HTR-8/SVneo (cell line): ENCODE measurements at regions not wholly inside any gene's neighbourhood (a gene's known extent, or its start where the extent isn't known, plus 50 kb on each side); places are given as distances from the start of the nearest gene placed in this dataset.
A peak's percentile ranks its signal among the peaks of the same experiment; 100 is the strongest.

Experiments
- DNase-seq: peaks from one replicate; pipeline ENCODE4 v3.0.0; 2011; ENCODE audit warnings: low spot score, mixed read lengths; ENCODE audit not compliant: insufficient read length
- FAIRE-seq: peaks from 2 replicates; lab custom pipeline; 2011; peaks lifted over from hg19 to GRCh38; lab: Jason Lieb, UNC

- FAIRE-seq: no peak
- DNase-seq: no peak
Measured at GRCh38 chr9:107155244-107155817, 127.7 kb upstream of the RAD23B start.

GRCh38 chr9:107158321-107158720, 124.8 kb upstream of the RAD23B start:
- FAIRE-seq (no peak), DNase-seq (peak; percentile 25)

GRCh38 chr9:107161338-107161737, 121.7 kb upstream of the RAD23B start:
- FAIRE-seq: no peak

GRCh38 chr9:107163370-107163769, 119.7 kb upstream of the RAD23B start:
- DNase-seq: no peak
- no peak for FAIRE-seq

More at GRCh38 chr9:107161338-107161737, 121.7 kb upstream of the RAD23B start:
- DNase-seq: no peak

- DNase-seq (no peak), FAIRE-seq (no peak)
Measured at GRCh38 chr9:107169796-107170195, 113.3 kb upstream of the RAD23B start.

DNA sequence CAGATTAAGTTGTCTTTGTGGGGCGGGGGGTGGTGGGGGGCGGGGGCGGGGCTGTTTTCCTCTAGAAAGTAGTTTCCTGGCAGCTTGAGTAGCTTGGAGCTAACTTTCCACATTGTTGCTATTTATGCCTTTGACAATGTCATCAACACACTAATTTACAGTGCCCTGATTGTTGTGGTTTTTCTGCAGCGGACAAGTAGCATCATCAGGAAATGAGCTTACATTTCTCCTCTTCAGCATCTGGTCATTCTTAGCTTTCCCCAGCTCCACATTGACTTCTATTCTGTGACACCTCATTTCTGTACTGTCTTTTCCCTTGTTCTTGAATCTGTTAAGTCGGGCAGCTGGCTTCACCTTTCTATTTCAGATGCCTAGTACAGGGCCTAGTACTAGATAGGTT, 112.3 kb upstream of the RAD23B start:
- DNase-seq (no peak), FAIRE-seq (no peak)

DNA sequence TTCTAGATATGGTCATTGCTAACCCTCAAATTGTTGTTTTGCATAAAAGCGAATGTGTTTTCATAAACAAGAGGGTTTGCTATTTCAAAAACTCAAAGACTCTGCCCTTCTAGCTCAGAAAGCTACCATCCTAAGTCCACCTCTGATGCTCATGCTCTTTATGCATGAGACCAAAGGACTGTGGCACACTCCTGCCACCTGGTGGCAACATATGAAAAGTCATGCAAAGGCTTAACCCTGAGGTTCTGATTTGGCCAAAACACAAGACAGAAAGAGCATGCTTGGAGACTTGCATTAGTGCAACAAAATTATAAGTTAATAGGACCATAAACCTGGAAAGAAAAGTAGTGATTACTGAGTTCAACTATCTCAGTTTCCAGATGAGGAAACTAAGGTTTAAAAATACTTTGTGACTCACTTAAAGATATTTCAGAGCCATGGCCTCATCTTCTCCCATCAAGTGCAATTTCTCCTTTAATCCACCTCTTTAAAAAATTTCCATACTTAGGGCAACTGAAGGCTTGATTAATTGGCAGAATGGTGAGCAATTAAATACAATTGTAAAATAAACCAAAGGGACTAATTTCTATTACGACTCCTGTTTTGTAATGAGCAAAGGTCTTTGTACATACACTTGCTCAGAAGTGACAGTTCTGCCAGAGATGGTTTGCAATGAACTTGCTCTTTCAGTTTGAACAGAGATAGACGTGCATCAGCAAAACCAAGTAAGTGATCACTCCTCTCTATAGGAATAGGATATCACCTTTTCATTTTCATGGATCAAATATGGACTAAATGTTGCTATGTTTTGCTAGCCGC, 110.7 kb upstream of the RAD23B start:
- peak; percentile 96 for FAIRE-seq

DNA sequence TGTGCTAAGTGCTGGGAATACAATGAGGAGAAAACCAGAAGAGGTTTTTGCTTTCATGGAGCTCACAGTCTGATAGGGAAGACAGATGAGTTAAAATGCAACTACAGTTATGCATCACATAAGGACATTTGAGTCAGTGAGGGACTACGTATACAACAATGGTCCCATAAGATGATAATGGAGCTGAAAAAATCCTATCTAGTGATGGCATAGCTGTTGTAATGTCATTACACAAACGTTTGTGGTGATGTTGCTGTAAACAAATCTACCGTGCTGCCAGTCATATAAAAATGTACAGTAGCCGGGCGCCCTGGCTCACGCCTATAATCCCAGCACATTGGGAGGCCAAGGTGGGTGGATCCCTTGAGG, 110.1 kb upstream of the RAD23B start:
- DNase-seq (no peak), FAIRE-seq (no peak)

More for the DNA sequence above, 110.7 kb upstream of the RAD23B start:
- DNase-seq: peak; percentile 55

DNA sequence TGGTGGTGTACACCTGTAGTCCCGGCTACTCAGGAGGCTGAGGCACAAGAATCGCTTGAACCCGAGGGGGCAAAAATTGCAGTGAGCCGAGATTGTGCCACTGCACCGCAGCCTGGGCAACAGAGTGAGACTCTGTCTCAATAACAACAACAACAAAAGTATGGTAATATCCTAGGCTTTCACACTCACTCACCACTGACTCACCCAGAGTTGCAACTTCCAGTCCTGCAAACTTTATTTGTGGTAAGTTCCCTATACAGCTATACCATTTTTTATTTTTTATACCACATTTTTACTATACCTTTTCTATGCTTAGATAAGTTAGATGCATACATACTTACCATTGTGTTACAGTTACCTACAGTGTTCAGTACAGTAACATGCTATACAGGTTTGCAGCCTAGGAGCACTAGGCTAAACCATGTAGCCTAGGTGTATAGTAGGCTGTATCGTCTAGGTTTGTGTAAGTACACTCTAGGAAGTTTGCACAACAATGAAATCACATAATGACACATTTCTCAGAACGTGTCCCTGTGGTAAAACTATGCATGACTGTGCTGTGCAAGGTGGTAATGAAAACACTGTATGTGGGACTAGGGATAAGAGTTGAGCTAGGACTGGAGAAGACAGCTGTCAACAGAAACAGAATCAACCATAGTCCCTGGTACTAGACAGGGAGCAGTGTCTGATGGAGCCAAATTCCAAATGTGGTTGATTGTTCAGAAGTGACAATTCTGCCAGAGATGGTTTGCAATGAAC, 109.5 kb upstream of the RAD23B start:
- peak; percentile 72 for FAIRE-seq
- DNase-seq: no peak

DNA sequence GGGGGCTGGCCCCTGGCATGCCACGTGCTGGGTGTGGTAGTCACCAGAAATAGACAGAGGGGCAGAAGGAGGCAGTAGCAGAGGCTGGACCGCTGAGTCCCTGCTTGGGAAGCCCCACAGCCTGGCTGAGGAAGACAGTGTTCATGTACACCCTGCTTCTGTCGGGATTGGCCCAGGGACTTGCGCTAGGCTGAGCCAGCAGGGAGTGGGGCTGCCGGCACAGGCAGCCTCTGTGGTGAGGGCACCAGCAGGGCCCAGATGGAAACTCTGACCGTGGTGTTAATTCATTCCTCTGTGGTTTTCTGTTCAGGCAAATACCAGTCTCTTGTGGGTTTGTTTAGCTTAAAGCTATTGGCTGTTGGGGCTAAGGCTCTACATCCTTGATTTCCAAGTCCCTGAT, 108.6 kb upstream of the RAD23B start:
- DNase-seq (no peak), FAIRE-seq (no peak)

DNA sequence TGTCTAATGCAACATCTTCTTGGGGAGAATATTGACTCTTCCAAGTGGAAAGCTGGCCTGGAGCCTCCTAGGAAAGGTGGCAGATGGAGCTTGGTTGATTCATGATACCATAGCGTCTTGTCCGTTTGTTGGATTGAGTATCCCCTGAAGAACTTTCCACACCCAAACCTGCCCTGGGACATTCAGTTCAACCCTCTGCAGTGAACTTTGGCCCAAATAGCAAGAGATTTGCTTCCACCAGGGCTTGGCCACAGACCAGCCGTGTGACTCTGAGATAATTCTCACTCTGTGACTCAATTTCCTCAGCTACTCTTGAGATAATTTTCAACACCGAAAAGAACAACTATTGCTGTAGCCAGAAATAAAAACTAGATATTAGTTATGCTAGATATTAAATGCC, 108.0 kb upstream of the RAD23B start:
- DNase-seq (no peak), FAIRE-seq (no peak)

DNA sequence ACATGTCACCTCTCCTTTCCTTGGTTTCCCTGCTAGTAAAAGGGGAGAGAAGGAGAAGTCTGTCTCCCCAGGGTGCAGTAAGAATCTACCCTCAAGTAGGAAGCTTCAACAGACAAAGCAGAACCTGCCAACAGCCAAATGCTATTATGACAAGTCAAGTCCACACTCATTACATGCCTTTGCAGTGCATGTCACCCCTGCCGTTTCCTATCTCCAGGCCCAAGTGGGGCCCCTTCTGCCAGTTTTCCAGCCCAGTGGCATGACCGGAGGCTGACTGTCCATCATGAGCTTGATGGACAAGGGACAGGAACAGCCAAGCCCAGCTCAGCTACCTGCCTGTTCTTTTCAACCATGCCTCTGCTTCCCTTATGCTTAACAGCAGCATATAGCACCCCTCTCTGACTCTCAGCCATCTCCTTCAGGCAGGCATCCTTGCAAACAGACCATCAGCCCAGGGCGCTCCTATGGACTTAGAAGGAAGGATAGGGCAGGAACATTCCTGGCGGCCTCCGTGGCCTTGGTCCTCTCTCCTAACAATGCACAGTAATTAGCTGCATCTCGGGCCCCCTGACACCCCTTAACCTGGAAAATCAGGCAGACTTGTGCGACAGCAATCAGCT, 107.2 kb upstream of the RAD23B start:
- no peak for FAIRE-seq
- no peak for DNase-seq

DNA sequence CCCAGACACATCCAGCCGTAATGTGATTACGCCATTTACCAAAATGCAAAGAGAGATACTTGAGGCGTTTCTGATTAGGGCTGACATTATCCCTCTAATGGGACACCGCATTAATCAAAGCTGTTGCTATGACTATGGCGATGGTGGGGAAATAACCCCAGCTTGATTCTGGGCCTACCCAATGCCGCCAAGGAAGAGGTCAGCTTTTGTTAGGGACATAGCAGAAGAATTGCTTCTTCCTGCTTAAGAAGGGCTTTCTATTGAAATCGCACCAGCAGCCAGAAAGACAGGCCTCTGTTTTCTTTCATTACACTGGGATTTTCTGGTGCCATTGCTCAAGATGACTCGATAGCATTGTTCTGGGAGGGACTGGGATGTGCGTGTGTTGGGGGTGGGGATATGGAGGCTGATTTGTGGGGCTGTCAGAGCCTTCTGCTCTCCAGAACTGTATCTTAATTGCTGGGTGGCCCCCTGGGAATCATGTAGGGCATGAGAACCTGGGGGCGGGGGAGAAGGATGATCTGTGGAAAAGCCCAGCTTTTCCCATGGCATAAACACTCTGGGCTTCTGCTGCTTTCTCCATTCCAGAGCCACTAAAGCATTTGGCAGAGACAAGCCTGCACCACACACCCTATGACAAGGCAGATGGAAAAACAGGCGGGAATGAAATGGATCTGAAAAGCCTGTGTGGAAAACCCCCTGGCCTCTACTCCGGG, 106.5 kb upstream of the RAD23B start:
- no peak for FAIRE-seq
- DNase-seq: no peak

DNA sequence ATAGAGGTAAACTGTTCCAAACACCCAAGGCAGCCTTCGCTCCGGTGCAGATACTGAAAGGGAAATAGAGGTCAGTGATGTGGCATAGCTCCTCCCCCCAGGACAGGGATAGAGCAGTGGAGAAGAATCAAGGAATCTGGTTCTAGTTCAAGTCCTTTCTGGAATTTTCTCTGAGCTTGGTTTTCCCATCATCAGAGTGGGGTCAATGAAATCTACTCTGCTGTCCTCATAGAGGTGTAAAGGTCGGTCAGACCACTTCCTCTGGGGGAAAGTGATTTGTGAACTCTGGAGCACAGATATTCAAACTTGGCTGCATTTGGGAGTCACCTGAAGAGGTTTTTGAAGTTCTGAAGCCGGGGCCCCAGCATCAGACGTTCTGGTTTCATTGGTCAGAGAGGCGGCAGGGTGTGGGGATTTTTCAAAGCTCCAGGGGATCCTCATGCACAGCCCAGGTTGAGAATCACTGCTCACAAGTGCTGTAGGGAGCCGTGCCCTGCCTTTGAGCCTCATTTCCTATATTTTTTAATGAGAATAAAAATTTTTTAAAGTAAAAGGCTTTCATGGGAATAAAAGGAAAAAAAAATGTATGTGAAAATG, 105.7 kb upstream of the RAD23B start:
- FAIRE-seq: no peak
- DNase-seq: no peak

GRCh38 chr9:107177857-107178256, 105.2 kb upstream of the RAD23B start:
- FAIRE-seq: peak; percentile 26
- DNase-seq: no peak

- no peak for DNase-seq
- FAIRE-seq: no peak
Measured at GRCh38 chr9:107178293-107178692, 104.8 kb upstream of the RAD23B start.

- DNase-seq: no peak
- FAIRE-seq: no peak
Measured at GRCh38 chr9:107180206-107180605, 102.9 kb upstream of the RAD23B start.

DNA sequence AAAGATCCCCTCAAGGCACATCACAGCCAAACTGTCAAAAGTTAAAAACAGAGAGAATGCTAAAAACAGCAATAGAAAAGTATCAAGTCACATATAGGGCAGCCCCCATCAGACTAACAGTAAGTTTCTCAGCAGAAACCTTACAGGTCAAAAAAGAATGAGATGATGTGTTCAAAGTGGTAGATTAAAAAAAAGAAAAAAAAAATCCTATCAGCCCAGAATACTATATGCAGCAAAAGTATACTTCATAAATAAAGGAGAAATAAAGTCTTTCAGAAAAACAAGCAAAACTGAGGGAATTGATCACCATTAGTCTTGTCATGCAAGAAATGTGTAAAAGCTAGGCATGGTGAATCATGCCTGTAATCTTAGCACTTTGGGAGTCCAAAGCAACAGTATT, 99.9 kb upstream of the RAD23B start:
- DNase-seq (no peak), FAIRE-seq (no peak)

DNA sequence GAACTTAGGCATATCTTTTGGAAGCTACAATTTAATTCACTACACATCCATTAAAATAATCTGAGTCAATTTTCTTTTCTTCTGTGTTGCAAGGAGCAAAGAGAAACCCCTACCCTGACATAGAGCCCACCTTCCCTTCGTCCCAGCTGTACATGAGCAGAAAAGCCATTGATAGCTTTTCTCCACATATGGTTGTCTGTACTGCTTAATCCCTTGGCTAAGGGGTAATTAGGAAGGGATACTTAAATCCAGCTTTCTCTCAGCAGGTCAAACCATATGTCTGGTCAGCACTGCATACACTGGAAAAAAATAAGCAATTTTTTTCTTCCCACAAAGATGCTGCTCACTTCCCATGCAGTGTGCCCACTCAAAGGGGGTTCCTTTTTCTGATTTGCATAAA, 94.7 kb upstream of the RAD23B start:
- FAIRE-seq: no peak
- no peak for DNase-seq
